ENCODE measurements at regions not wholly inside any gene's neighbourhood (a gene's known extent, or its start where the extent isn't known, plus 50 kb on each side); places are given as distances from the start of the nearest gene placed in this dataset.

DNA sequence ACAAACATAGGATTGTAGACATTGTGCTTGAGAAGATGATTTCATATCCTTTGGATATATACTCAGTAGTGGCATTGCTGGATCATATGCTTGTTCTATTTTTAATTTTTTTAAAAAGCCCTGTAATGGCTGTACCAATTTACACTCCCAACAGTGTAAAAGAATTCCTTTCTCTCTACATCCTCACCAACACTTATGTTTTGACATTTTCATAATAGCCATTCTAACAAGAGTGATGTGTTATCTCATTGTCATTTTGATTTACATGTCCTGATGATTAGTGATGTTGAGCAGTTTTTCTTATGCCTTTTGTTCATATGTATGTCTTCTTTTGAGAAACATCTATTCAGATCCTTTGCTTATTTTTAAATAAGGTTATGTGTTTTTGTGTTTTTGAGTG, 1039.2 kb upstream of the GOT2 start:
- TF ChIP-seq POLR2A (IDR thresholded peaks at IDR 0.05) (no peak), POLR2AphosphoS5 (IDR thresholded peaks at IDR 0.05) (no peak), EP300 (IDR thresholded peaks at IDR 0.05) (no peak)
- TF ChIP-seq, protein P1, sequence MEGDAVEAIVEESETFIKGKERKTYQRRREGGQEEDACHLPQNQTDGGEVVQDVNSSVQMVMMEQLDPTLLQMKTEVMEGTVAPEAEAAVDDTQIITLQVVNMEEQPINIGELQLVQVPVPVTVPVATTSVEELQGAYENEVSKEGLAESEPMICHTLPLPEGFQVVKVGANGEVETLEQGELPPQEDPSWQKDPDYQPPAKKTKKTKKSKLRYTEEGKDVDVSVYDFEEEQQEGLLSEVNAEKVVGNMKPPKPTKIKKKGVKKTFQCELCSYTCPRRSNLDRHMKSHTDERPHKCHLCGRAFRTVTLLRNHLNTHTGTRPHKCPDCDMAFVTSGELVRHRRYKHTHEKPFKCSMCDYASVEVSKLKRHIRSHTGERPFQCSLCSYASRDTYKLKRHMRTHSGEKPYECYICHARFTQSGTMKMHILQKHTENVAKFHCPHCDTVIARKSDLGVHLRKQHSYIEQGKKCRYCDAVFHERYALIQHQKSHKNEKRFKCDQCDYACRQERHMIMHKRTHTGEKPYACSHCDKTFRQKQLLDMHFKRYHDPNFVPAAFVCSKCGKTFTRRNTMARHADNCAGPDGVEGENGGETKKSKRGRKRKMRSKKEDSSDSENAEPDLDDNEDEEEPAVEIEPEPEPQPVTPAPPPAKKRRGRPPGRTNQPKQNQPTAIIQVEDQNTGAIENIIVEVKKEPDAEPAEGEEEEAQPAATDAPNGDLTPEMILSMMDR (IDR thresholded peaks at IDR 0.05), result no peak
- H3K9me3 ChIP-seq, result peaks cover 4% of the 10 kb centered on the region
- DNase-seq (ENCODE audit: low spot score in 2 of 2), result no peak
- no peak overlapping the region for H3K27ac ChIP-seq
- H3K36me3 ChIP-seq, result no peaks in the 10 kb centered on the region
- H3K4me1 ChIP-seq, result no peaks in the 10 kb centered on the region
- no peak overlapping the region for H3K4me3 ChIP-seq
- no peaks in the 10 kb centered on the region for H3K27me3 ChIP-seq

DNA sequence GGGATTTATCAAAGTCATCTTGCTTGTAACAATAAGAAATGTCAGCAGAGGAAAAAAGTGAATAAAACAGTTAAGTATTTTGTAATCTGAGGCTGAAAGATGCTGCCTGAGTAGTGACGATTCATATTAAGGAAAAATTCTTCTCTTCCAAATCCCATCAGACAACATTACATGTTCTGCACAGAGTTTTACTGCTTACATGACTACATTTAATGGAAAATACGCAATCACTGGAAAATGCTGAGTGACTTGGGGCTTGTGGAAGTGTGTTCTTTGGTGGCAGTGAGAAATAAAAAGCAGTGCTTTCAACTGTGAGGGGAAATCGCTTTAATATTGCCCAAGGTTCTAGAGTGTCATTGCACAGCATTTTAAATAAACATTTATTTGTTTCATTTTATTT, 1025.2 kb upstream of the GOT2 start:
- Histone ChIP-seq H3K4me3 (no peak overlapping the region), H3K27ac (no peak overlapping the region), H3K27me3 (no peaks in the 10 kb centered on the region), H3K36me3 (no peaks in the 10 kb centered on the region), H3K9me3 (peaks cover 4% of the 10 kb centered on the region), H3K4me1 (no peaks in the 10 kb centered on the region)
- 79% methylated on average over 3 of the region's 3 CpGs for WGBS
- TF ChIP-seq, protein P1 (IDR thresholded peaks at IDR 0.05), result no peak
- TF ChIP-seq POLR2A (IDR thresholded peaks at IDR 0.05), result no peak
- TF ChIP-seq EP300 (IDR thresholded peaks at IDR 0.05), result no peak
- TF ChIP-seq POLR2AphosphoS5 (IDR thresholded peaks at IDR 0.05), result no peak
- DNase-seq (ENCODE audit: low spot score in 2 of 2), result no peak

DNA sequence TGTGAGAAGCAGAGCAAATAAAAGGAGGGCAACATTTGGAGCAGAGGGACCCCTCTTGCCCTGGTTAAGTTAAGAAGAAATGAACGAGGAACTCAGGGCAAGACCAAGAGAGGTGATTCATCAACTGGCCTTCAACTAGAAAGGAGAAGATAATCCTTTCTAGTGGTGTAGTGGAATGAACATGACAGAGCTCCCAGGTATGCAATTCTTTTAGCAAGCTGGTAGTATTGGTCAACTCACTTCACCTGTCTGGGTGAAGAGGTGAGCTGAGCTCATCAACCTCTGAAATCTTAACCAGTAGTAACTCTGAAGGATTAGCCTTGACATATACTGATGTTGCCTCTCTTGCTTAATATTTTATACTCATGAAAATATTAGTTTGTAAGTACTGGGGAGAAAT, 1024.7 kb upstream of the GOT2 start:
- no peaks in the 10 kb centered on the region for H3K36me3 ChIP-seq
- TF ChIP-seq EP300 (IDR thresholded peaks at IDR 0.05) (no peak), POLR2A (IDR thresholded peaks at IDR 0.05) (no peak), POLR2AphosphoS5 (IDR thresholded peaks at IDR 0.05) (no peak)
- TF ChIP-seq, protein P1 (IDR thresholded peaks at IDR 0.05), result no peak
- no peaks in the 10 kb centered on the region for H3K27me3 ChIP-seq
- H3K27ac ChIP-seq, result no peak overlapping the region
- peaks cover 4% of the 10 kb centered on the region for H3K9me3 ChIP-seq
- no peaks in the 10 kb centered on the region for H3K4me1 ChIP-seq
- H3K4me3 ChIP-seq, result no peak overlapping the region
- WGBS, result 57% methylated on average over 1 of the region's 1 CpG
- no peak for DNase-seq (ENCODE audit: low spot score in 2 of 2)

DNA sequence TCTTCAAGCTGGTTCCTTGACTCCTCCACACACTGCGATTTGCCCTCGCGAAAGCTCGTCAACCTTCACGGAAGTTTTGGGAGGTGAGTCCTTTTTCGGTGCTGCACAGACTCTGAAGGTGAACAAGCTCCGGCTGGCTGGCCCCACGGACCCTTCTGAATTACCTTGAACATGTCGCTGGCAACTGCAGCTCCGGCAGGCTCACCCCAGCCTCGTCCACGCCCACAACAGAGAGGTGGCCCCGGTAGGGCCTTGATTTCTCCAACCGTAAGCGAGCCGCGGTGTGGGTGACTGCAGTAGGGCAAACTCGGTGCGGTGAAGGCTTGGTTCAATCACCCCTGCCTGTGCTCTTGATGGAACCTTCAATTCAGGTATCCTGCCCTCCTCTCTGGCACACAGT, 1020.7 kb upstream of the GOT2 start:
- Histone ChIP-seq H3K27me3 (no peaks in the 10 kb centered on the region), H3K27ac (no peak overlapping the region), H3K9me3 (peaks cover 4% of the 10 kb centered on the region), H3K4me1 (no peaks in the 10 kb centered on the region), H3K4me3 (no peak overlapping the region), H3K36me3 (no peaks in the 10 kb centered on the region)
- no peak for DNase-seq (ENCODE audit: low spot score in 2 of 2)
- no peak for TF ChIP-seq POLR2A (IDR thresholded peaks at IDR 0.05)
- no peak for TF ChIP-seq EP300 (IDR thresholded peaks at IDR 0.05)
- no peak for TF ChIP-seq POLR2AphosphoS5 (IDR thresholded peaks at IDR 0.05)
- TF ChIP-seq, protein P1 (IDR thresholded peaks at IDR 0.05), result no peak
- 92% methylated on average over 10 of the region's 19 CpGs for WGBS

DNA sequence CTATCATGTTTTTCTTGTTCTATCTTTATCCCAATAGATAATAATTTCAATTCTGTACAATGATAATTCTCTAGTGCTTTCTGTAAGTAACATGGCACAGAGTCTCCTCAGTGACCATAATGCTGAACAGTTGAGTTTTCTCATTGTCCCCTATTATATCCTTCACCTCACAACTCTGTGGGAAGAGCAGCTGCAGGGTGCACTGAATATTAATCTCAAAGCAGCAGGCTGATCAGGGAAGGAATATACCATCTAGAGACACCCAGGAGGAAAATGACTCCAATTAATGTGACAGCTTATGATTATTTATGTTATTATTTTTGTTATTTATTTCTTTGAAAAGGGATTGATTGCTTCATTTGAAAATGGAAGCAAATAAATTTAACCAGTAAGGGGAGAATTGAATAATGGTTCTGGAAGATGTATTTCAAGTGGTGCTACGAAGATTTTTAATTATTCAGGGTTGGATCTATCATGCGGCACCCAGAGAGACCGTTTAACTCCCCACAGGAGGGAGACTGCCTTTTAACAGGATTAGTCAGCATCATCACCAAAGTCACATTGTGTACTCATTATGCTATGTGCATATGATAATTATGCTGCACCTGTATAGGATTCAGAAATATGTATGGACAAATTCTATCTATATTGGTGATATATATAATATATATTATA, 1015.7 kb upstream of the GOT2 start:
- Histone ChIP-seq H3K4me3 (no peak overlapping the region), H3K4me1 (no peaks in the 10 kb centered on the region), H3K27me3 (no peaks in the 10 kb centered on the region), H3K36me3 (no peaks in the 10 kb centered on the region), H3K9me3 (peaks cover 2% of the 10 kb centered on the region), H3K27ac (no peak overlapping the region)
- no peak for TF ChIP-seq EP300 (IDR thresholded peaks at IDR 0.05)
- no peak for TF ChIP-seq POLR2A (IDR thresholded peaks at IDR 0.05)
- TF ChIP-seq POLR2AphosphoS5 (IDR thresholded peaks at IDR 0.05), result no peak
- TF ChIP-seq, protein P1 (IDR thresholded peaks at IDR 0.05), result no peak
- WGBS, result 89% methylated on average over 3 of the region's 3 CpGs
- no peak for DNase-seq (ENCODE audit: low spot score in 2 of 2)
